NK-92 treated with Interleukin-12 subunit alpha and Interleukin-12 subunit beta, amount 100 ng/mL, for 24 hours (cell line): ENCODE measurements at regions not wholly inside any gene's neighbourhood (a gene's known extent, or its start where the extent isn't known, plus 50 kb on each side); places are given as distances from the start of the nearest gene placed in this dataset.
"Not testable (repeated sequence)": the region's sequence is repeated elsewhere in the genome, so short reads cannot be mapped to it uniquely, and the experiment has no call there.

ENCODE experiments used
- DNase-seq: peaks from one replicate; lab custom pipeline; 2025; lab: John Stamatoyannopoulos, UW

DNA sequence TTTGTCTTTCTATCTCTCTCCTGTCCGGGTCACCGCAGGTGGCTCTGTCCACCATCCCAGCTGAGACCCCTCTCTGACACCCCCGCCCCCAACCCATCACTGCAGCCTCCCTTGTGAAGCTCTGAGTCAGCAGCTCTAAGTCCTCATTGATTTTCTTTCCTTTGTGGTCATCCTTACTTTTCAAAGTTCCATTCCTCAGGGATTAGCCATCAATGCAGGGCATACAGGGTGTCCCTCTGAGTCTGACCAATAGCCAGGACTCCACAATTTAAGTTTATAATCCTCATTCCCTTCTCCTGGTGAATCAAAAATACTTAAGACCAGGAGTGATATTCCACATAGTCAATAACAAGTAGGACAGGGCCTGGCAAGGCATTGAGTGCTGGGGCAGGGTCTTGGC is 333.3 kb upstream of the CNR1 start:
- DNase-seq = no peak

- DNase-seq = not testable (repeated sequence)
These were observed 331.3 kb upstream of the CNR1 start for GRCh38 chr6:88497403-88497802.

GRCh38 chr6:88494401-88495140 is 328.4 kb upstream of the CNR1 start:
- DNase-seq = no peak

DNA sequence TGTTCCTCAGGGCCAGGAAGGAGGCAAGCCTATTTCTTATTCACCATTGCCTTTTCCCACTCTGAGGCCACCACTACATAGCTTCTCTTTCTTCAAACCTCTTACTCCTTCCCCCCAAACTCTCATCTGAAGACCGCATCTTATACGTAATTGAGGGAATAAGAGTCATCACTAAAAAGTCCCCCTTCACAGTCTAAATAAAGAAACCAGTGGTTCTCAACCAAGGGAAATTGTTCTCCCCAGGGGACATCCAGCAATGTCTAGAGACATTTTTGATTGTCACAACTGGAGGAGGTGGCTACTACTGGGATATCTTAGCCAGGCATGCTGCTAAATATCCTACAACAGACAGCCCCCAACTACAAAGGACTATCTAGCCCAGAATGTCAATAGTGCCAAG is 327.6 kb upstream of the CNR1 start:
- DNase-seq = no peak

DNA sequence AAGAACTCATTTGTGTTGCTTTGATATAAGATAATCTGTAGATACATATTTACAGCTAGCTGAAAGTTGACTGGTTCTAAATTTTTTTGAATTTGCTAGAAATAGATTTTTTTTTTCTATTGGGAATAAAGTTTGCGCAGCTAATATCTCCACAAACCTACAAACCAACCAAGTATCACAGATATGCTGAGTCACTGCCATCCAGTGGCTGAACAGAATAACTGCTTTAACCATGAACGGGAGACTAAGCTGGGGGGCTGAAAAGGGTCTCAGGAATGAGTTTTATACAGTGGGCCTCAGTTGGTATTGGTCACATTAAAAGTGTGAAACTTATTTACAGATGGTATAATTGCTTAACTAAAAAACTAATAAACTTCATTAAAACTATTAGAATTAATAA is 326.7 kb upstream of the CNR1 start:
- no peak for DNase-seq

- no peak for DNase-seq
These were observed 326.1 kb upstream of the CNR1 start for GRCh38 chr6:88492241-88492640.

- no peak for DNase-seq
These were observed 325.2 kb upstream of the CNR1 start for GRCh38 chr6:88491266-88491880.

DNA sequence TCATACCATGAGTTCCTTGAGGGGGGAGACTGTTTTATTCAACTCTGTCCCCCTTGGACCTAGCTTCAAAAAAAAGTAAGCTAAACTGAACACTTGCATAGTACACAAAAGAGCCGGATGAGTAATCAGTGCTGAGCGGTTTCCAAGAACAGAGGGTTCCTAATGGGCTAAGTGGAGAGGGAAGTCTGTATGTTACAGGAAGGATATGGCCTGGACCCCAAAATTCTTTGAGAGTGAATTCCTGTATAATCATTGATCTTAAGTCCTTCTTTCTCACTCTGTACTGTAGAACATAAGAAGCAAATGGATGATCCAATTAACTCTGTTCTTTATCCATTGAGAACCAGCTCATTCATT is 324.7 kb upstream of the CNR1 start:
- DNase-seq = no peak

DNA sequence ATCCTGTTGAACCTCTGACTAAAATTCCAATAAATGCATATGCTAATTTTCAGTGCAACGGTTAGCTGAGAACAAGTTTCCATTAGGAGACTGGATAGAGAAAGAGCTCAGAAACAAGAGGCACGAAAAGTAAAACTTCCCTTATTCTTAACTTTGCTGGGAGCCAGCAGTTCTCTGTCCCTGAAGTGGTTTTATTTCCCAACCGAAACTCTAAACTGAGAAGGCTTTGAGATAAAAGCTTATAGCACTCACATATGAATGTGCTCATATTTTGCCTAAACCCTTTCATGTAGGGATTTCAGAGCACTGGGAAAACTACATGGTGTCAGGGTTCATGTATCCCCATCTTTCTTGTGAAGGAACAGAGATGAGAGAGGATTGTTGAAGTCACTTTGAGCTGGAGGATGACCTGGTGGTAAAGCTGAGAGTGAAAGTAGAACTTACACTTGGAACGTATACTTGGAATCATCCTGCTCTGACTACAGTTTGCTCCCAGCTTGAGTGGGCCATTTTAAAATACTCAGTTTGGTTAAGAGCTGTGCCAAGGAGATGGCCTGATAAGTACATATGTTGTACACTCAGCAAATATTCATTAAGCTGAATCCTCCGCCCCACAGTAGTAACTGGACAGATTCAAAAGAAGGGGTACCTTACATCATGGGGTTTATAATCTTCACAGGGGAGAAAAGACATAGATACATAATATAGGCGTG is 324.2 kb upstream of the CNR1 start:
- DNase-seq = no peak

GRCh38 chr6:88483424-88483823 is 317.3 kb upstream of the CNR1 start:
- no peak for DNase-seq

GRCh38 chr6:88482465-88482864 is 316.3 kb upstream of the CNR1 start:
- no peak for DNase-seq

- DNase-seq = no peak
These were observed 315.4 kb upstream of the CNR1 start for GRCh38 chr6:88481519-88481918.

GRCh38 chr6:88480816-88481215 is 314.7 kb upstream of the CNR1 start:
- DNase-seq = no peak

- DNase-seq = no peak
These were observed 311.3 kb upstream of the CNR1 start for GRCh38 chr6:88477413-88477812.

DNA sequence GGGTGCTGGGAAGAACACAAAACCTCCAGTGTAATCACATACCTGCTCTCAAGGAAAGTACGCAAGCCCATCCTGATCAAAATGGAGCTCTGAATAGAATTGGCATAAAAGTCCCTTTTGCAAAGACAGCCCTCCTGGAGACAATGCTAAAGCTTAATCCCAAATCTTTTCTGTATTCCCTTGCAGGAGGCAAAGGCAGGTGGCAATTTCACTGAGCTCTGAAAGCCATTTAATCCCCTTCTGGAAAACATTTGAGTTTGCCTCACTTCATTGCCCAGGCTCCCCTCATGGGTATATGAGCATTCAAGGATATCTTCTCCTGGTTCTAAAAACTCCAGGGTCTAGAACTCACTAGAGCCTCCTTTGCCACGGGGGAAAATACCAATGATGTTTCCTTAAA is 310.2 kb upstream of the CNR1 start:
- no peak for DNase-seq

- no peak for DNase-seq
These were observed 308.6 kb upstream of the CNR1 start for GRCh38 chr6:88474720-88475119.

GRCh38 chr6:88473589-88473988 is 307.4 kb upstream of the CNR1 start:
- no peak for DNase-seq

DNA sequence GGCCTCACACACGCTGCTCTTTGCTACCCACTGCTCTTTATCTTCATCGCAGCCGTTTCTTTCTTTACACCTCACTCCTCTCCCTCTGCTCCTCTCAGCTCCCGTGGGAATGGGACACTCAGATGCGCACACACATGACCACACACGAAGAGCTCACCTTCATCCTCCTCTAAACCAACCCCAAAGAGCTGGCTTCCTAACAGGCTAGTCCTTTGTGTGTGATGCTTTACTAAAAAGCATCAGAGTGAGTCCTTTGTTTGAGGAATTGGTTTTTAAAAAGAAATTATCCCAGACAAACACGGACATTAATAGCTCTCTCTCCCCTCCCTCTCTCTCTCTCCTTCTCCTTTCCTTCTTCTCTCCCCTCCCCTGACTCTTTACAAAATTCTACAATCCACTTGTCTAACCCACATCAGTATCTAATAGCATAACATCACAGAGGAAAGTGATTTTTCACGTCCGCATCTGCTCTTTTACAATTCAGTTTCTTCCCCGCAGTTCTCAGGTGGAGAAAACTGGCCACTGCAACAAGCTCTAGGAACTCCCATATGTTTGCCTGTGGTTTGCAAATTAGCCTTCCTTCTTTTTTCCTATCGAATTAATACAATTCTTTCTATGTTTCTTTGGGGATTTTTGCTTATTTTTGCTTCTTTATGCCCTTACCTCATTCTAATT is 306.8 kb upstream of the CNR1 start:
- DNase-seq = no peak

- DNase-seq = no peak
These were observed 293.5 kb upstream of the CNR1 start for GRCh38 chr6:88459643-88460042.

GRCh38 chr6:88459189-88459588 is 293.0 kb upstream of the CNR1 start:
- DNase-seq = no peak

DNA sequence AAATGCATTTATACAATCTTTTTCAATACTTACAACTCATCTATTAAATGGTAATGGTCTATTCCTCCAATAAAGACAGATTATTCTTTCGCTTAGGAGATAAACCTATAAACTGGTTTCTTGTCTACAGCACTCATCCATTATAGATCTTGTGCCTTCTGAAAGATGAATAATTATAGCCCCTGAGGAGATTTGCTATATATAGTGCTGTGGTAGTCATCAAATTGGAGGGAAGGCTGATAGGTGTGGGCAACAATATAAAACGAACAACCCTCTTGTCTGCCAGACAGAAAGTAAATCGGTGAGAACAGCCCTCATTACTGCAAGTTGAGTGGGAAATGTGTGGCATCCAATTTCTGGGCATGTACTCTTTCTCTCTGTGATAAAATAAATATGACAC is 292.5 kb upstream of the CNR1 start:
- DNase-seq = no peak

DNA sequence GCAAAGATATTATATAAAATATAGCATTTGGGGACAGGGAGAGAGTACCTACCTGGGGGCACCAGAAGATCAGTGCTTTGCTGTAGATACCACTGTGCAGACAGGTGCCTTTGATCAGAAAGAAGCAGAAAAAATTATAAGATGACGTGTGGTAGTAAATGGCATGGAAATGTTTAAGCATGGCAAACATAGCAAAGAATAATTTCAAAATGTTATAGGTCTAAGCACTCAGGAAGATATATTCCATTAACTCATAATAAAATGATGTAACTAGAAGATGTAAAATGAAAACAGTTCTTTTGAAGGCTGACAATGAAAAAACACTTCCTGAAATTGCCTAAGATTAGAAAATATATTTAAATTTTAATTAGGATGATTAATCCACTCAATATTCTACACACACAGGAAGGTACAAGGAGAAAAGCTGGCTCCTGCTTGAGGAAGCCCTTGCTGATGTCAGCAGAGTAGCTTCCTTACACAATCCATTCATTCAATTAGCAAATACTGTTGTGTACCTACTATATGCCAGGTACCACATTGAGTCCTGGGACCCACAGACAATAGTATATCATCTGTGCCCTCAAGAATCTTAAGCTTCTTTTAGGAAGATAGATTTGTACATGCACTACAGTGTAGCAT is 290.2 kb upstream of the CNR1 start:
- no peak for DNase-seq
